Suppressor macrophage (primary cell): ENCODE measurements at regions not wholly inside any gene's neighbourhood (a gene's known extent, or its start where the extent isn't known, plus 50 kb on each side); places are given as distances from the start of the nearest gene placed in this dataset.

ENCODE experiments used
- DNase-seq, 4 experiments: peaks; one replicate each; pipeline ENCODE4 v3.0.0-alpha.2; 2020 to 2022

- DNase-seq: no peak
Observed at GRCh38 chr2:111626865-111627163, 257.2 kb downstream of the ANAPC1 start.

GRCh38 chr2:111627256-111627655, 256.7 kb downstream of the ANAPC1 start:
- DNase-seq: peak; percentile 6 to 38 (median 31)

GRCh38 chr2:111628221-111628620, 255.8 kb downstream of the ANAPC1 start:
- no peak for DNase-seq

GRCh38 chr2:111629983-111630382, 254.0 kb downstream of the ANAPC1 start:
- no peak for DNase-seq

GRCh38 chr2:111632661-111633060, 251.3 kb downstream of the ANAPC1 start:
- DNase-seq: peak; percentile 56 to 71 (median 62)

GRCh38 chr2:111633189-111633588, 250.8 kb downstream of the ANAPC1 start:
- DNase-seq: no peak

GRCh38 chr2:111633643-111634042, 250.3 kb downstream of the ANAPC1 start:
- peak in 1 of 4 experiments; percentile 25 for DNase-seq

GRCh38 chr2:111634050-111634794, 249.8 kb downstream of the ANAPC1 start:
- DNase-seq: peak; percentile 39 to 77 (median 58)

GRCh38 chr2:111634995-111635538, 248.9 kb downstream of the ANAPC1 start:
- DNase-seq: no peak

- no peak for DNase-seq
Observed at GRCh38 chr2:111636905-111637304, 247.1 kb downstream of the ANAPC1 start.

- no peak for DNase-seq
Observed at GRCh38 chr2:111638274-111638877, 245.6 kb downstream of the ANAPC1 start.

- DNase-seq: no peak
Observed at GRCh38 chr2:111640480-111640879, 243.5 kb downstream of the ANAPC1 start.

- peak; percentile 64 to 84 (median 79) for DNase-seq
Observed at GRCh38 chr2:111642586-111643327, 241.2 kb downstream of the ANAPC1 start.

GRCh38 chr2:111643759-111644158, 240.2 kb downstream of the ANAPC1 start:
- DNase-seq: no peak

GRCh38 chr2:111647359-111647758, 236.6 kb downstream of the ANAPC1 start:
- DNase-seq: no peak

- peak in 1 of 4 experiments; percentile 29 for DNase-seq
Observed at GRCh38 chr2:111652038-111652437, 232.0 kb downstream of the ANAPC1 start.

- DNase-seq: no peak
Observed at GRCh38 chr2:111652681-111653080, 231.3 kb downstream of the ANAPC1 start.

GRCh38 chr2:111653103-111653624, 230.8 kb downstream of the ANAPC1 start:
- no peak for DNase-seq

- DNase-seq: no peak
Observed at GRCh38 chr2:111653913-111654312, 230.1 kb downstream of the ANAPC1 start.

- no peak for DNase-seq
Observed at GRCh38 chr2:111654829-111655228, 229.2 kb downstream of the ANAPC1 start.

- DNase-seq: no peak
Observed at GRCh38 chr2:111656436-111656835, 227.6 kb downstream of the ANAPC1 start.

GRCh38 chr2:111656894-111657293, 227.1 kb downstream of the ANAPC1 start:
- no peak for DNase-seq

- no peak for DNase-seq
Observed at GRCh38 chr2:111657351-111657975, 226.5 kb downstream of the ANAPC1 start.
